NCI-H82 (cell line): ENCODE measurements at regions not wholly inside any gene's neighbourhood (a gene's known extent, or its start where the extent isn't known, plus 50 kb on each side); places are given as distances from the start of the nearest gene placed in this dataset.

ENCODE experiments used
- DNase-seq: peaks from one replicate; lab custom pipeline; 2025; lab: John Stamatoyannopoulos, UW

DNA sequence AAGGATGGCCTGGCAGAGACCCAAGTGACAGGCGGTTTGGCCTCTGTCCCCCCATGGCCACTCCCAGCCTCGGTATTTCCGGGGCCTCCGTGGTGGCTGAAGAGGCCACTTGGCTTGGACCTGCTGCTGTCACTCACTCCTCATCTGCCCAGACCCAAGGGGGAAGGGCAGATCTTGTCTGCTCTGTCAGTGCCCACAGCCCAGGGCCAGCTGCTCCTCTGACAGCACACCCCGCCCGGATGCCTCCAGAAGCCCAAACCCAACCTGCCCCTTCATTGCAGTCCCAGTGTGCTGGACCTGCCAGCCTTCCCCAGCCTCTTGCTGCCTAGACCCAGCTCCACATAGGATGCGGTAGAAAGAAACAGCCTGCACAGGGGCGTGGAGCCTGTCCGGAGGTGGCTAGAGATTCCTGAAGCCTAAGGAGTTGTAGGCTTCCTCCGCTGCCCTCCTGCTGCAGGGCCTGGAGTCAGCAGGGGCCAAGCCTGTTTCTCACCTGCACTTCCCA, 52.0 kb downstream of the MAGEF1 start:
- DNase-seq = peak; percentile 64

- DNase-seq = peak; percentile 41
Observed at GRCh38 chr3:184658223-184658928, 53.5 kb downstream of the MAGEF1 start.

DNA sequence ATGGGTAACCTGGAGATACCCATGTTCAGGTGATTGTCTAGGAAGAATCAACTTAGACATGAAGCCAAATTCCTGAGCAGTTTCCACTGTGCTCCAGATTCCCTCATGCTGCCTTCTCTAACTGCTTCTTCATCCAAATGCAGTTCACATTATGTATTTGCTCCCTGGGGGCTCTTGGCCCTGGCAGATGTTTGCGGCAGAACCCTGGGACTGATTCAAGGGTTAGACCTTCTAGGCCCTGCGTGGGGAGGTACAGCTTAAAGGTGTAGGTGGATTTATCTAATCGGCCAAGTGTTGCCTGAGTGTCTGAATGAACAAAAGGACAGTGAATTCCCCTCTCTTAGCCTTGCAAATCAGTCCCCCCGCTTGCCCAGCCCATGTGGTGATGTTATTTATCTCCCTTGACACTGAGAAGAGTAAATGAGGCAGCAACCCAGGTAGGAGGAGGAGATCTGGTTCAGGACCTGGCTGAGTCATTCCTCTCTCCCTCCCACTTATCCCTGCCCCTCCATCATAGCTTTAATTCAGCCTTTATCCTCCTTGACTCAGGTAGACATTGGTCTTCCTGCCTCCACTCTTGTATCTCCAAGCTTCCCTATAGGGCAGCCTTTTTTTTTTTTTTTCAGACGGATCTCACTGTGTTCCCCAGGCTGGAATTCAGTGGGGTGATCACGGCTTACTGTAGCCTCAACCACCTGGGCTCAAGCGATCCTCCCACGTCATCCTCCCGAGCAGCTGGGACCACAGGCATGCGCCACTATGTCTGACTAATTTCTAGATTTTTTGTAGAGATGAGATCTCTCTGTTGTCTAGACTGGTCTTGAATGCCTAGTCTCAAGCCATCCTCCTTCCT, 54.8 kb downstream of the MAGEF1 start:
- peak; percentile 48 for DNase-seq

GRCh38 chr3:184656458-184656828, 55.4 kb downstream of the MAGEF1 start:
- no peak for DNase-seq

GRCh38 chr3:184655597-184655996, 56.3 kb downstream of the MAGEF1 start:
- DNase-seq = no peak

DNA sequence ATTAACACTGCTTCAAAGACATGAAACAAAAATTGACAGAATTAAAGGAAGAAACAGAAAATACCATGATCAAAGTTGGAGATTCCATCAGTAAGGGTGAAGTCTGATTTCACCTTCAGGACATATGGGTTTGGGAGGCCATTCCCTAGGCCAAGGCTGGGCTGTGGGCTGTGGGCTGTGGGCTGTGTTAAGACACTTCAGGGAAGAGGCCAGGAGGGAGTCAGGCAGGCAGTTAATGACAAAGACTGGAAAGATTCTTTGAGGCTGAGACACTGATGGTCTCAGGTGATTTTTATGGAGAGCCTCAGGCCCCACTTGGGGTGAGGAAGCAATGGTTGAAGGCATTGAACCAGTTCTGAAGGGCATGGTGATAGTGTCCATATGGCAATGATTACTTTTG, 57.5 kb downstream of the MAGEF1 start:
- no peak for DNase-seq

DNA sequence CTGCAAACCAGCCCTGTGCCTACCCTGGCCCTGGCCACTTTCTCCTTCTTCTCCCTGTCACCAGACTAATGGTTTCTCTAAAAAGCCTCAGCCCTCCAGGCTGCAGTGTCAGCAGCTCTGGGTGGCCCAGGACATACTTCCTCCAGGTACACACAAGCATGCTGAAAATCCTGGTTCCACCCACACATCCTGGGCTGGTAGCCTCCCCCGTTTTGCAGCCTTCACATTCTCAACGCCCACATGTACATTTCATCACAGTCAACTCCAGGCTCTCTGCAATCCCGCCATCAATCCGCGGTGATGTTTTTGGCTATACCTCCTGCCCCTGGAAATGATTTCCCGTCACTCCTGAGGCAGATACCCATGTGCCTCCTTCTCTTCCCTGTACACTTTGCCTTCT, 59.4 kb downstream of the MAGEF1 start:
- DNase-seq = no peak

DNA sequence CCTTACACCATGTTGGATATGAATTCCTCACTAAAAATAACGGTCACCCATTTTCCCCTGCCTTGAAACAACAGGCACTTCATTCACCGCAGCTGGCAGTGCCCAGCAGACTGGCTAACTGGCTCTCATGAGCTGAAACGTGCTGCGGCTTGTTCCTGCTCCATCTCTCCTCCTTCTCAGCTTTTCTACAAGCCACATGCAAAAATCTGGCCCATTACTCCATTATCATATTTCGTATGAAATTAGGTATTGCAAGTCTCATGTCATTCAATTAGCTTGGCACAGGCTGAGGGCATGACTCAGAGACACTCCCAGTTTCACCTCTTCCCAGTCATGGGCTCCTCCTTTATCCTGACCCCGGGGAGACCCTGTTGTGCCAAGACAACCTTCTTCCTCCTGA, 60.0 kb downstream of the MAGEF1 start:
- DNase-seq = no peak

DNA sequence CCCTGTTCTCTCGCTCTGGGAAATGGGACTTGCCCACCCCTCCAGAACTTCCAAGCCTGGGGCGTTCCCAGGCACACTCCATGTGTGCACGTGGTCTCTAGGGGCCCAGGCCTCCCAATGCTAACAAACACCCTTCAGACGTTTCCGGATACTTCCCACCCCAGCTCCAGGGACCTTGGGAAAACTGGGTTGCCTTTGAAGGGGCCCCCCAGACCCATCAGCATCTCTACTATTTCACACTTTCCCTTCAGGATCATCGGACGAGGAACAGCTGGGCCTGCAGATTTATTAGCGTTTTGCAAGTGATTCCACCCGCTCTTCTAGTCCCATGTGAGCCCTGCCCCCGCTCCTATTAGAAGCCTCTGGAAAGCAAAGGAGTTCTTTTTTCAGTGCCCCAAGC, 63.2 kb downstream of the MAGEF1 start:
- DNase-seq = peak; percentile 77

- peak; percentile 57 for DNase-seq
Observed at GRCh38 chr3:184647405-184647936, 64.4 kb downstream of the MAGEF1 start.

- no peak for DNase-seq
Observed at GRCh38 chr3:184645336-184645735, 66.5 kb downstream of the MAGEF1 start.

- no peak for DNase-seq
Observed at GRCh38 chr3:184643442-184643841, 68.4 kb downstream of the MAGEF1 start.

DNA sequence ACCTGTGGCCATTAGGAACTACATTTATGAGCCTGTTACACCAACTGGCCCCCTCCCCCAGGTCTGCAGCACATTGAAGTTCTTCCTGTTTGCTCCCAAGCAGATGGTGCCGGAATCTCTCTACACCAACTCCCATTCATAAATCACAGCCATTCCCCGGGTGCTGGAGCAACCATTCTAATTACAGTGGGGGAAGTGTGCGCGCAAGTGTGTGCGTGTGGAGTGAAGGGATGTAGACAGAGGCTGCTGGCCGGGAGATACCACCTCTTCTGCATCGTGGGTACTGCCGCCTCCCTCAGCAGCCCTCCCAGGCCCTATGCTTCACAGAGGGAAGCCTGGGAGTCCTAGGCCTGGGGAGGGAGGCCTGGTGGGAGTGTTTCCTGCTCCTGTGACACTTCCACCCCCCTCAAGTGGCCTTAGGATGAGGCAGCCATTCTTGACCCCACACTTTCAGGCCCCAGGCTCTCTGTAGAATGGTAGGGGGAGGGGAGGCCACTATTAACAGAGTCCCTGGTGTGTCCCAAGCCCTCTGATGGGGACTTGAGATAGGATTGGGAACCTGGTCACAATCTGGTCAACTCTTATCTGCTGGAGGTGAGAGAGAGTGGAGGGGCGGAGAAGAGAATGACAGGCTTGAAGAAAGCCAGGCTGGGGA, 69.1 kb downstream of the MAGEF1 start:
- peak; percentile 72 for DNase-seq

- no peak for DNase-seq
Observed at GRCh38 chr3:184641430-184641829, 70.4 kb downstream of the MAGEF1 start.

GRCh38 chr3:184639351-184639750, 72.5 kb downstream of the MAGEF1 start:
- DNase-seq = no peak

DNA sequence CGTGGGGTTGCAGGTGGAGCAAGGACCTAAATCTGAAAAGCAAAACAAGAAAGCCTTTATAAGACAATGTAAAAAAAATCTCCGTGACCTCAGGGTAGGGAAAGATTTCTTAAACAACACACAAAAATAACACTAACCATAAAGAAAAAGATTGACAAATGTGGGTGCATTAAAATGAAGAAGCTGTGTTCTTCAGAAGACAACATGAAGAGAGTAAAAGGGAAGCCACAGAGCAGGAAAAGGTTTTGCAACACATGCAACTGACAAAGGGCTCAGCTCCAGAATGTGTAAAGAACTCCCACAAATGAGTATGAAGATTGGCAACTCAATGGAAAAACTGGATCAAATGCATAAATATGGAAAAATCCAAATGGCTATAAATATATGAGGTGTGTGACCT, 74.2 kb downstream of the MAGEF1 start:
- no peak for DNase-seq

DNA sequence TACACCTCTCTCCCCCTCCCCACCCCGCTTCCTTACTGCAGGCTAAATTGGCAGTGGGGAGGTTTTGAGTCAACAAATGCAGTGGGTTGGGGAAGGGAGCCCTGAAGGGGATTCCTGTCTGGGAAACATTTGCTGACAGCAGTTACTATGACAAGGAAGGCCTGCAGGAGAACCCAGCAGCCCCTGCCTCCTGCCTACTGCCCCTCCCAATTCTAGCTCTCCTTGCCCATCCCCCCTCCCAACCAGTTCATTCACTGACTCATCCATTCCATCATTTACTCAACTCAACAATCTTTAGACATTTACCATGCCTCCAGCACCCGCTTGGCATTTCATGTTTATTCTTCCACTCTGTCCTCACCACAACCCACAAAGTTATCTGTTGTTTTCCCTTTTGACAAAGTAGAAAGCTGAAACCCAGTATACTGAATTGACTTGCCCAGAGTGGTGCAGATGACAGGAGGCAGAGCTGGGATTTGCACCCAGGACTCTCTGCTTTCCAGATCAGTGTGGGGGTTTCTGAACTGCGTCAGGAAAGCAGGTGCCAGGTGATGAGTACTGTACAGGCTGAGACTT, 75.0 kb downstream of the MAGEF1 start:
- DNase-seq = peak; percentile 28

- peak; percentile 53 for DNase-seq
Observed at GRCh38 chr3:184635774-184636173, 74.2 kb downstream of the EPHB3 start.

GRCh38 chr3:184635126-184635525, 73.5 kb downstream of the EPHB3 start:
- peak; percentile 76 for DNase-seq

GRCh38 chr3:184633237-184633579, 71.6 kb downstream of the EPHB3 start:
- DNase-seq = peak; percentile 99

GRCh38 chr3:184632551-184633236, 71.1 kb downstream of the EPHB3 start:
- DNase-seq = peak; percentile 52
